ENCODE measurements at regions not wholly inside any gene's neighbourhood (a gene's known extent, or its start where the extent isn't known, plus 50 kb on each side); places are given as distances from the start of the nearest gene placed in this dataset.

DNA sequence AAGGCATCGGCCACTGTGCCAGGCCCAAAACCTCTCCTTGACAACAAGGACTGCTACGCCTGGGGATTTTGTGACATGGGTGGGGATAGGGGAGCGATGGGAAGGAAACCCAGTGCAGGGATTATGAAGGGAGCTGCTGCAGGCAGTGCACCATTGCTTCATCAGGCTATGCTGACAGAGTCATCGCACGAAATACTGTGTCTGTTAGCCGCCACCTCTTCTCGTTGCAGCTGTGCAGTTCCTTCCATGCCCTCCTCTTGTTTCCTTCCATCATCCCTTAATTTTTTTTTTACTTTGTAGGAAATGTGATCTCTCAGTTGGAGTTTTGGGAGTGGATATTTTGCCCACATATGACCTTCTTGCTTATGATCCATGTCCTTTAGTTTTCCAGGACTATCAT lies 178.7 kb downstream of the RFC3 start:
- TF ChIP-seq, protein P1, sequence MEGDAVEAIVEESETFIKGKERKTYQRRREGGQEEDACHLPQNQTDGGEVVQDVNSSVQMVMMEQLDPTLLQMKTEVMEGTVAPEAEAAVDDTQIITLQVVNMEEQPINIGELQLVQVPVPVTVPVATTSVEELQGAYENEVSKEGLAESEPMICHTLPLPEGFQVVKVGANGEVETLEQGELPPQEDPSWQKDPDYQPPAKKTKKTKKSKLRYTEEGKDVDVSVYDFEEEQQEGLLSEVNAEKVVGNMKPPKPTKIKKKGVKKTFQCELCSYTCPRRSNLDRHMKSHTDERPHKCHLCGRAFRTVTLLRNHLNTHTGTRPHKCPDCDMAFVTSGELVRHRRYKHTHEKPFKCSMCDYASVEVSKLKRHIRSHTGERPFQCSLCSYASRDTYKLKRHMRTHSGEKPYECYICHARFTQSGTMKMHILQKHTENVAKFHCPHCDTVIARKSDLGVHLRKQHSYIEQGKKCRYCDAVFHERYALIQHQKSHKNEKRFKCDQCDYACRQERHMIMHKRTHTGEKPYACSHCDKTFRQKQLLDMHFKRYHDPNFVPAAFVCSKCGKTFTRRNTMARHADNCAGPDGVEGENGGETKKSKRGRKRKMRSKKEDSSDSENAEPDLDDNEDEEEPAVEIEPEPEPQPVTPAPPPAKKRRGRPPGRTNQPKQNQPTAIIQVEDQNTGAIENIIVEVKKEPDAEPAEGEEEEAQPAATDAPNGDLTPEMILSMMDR (IDR thresholded peaks at IDR 0.05), result no peak
- TF ChIP-seq POLR2A (IDR thresholded peaks at IDR 0.05), result no peak

Data from esophagus squamous epithelium (tissue), 4 donors.